GM12878 (cell line): ENCODE measurements at regions not wholly inside any gene's neighbourhood (a gene's known extent, or its start where the extent isn't known, plus 50 kb on each side); places are given as distances from the start of the nearest gene placed in this dataset.

Experiments
- ATAC-seq: fragments of 200-7000 bp; cut with Tn5 transposase; 3 replicates; pipeline ENCODE4 v1.9.1; 2020; ENCODE audit warnings: mild to moderate bottlenecking, moderate library complexity
- BruUV-seq: library from RNA; stranded (reverse); fragments of 400-500 nt; replicated peaks from 2 replicates; lab custom pipeline; 2021; lab: Mats Ljungman, UMichigan
- CTCF ChIA-PET: fragments of 300-600 bp; sonication (Branson Sonifier 250); formaldehyde crosslinking; extraction: SDS; loops from one replicate; lab custom pipeline; 2021; ENCODE audit warnings: inconsistent platforms; lab: Yijun Ruan, JAX
- POLR2A ChIA-PET: fragments of 350-600 bp; formaldehyde crosslinking; extraction: SDS; loops from one replicate; lab custom pipeline; 2021; ENCODE audit warnings: inconsistent platforms; lab: Charles Lee
- RAD21 ChIA-PET: fragments of 300-600 bp; sonication (Branson Sonifier 250); formaldehyde crosslinking; loops from one replicate; lab custom pipeline; 2023; ENCODE audit warnings: antibody characterized with exemption; ENCODE audit not compliant: unreplicated experiment; lab: Charles Lee
- SMC1A ChIA-PET: fragments of 300-600 bp; sonication (Branson Sonifier 250); formaldehyde crosslinking; loops from one replicate; lab custom pipeline; 2023; ENCODE audit not compliant: unreplicated experiment, uncharacterized antibody; lab: Charles Lee
- DNase-seq: peaks from one replicate; pipeline ENCODE4 v3.0.0-alpha.2; 2011; ENCODE audit warnings: low read depth, low spot score
- FAIRE-seq: peaks from 3 replicates; lab custom pipeline; 2011; peaks lifted over from hg19 to GRCh38; lab: Jason Lieb, UNC
- H2AFZ ChIP-seq: 2 replicates; pipeline ENCODE4 v1.6.0; 2011; ENCODE audit warnings: low read depth, low read length, control low read depth; ENCODE audit not compliant: control insufficient read depth
- H3K27ac ChIP-seq: 2 replicates; pipeline ENCODE4 v1.5.1; 2011; ENCODE audit warnings: control low read depth; ENCODE audit not compliant: control insufficient read depth, insufficient read depth
- H3K27me3 ChIP-seq, 2 experiments: replicated peaks in 1 of 2; 2 replicates each; pipeline versions ENCODE4 v1.6.0 to v1.6.1; 2011; ENCODE audit warnings: low read length in 1 of 2; ENCODE audit not compliant: control insufficient read depth in 2 of 2, insufficient read depth in 2 of 2
- H3K36me3 ChIP-seq, 2 experiments: 2 replicates each; pipeline ENCODE4 v1.5.1; 2011; ENCODE audit warnings: low read length in 1 of 2; ENCODE audit not compliant: control insufficient read depth in 2 of 2, insufficient read depth in 2 of 2
- H3K4me1 ChIP-seq: 2 replicates; pipeline ENCODE4 v1.6.1; 2011; ENCODE audit warnings: mild to moderate bottlenecking, low read length, moderate library complexity, mixed read lengths; ENCODE audit not compliant: control insufficient read depth, insufficient read depth
- H3K4me2 ChIP-seq: 2 replicates; pipeline ENCODE4 v1.6.0; 2011; ENCODE audit warnings: control low read depth; ENCODE audit not compliant: control insufficient read depth, insufficient read depth
- H3K4me3 ChIP-seq: fragments of 200-600 bp; sonication (generic); 2 replicates; pipeline ENCODE4 v1.5.1; 2016
- H3K79me2 ChIP-seq: 2 replicates; pipeline ENCODE4 v1.6.0; 2011; ENCODE audit warnings: low read length; ENCODE audit not compliant: control insufficient read depth, insufficient read depth
- H3K9ac ChIP-seq: 2 replicates; pipeline ENCODE4 v1.8.0; 2011; ENCODE audit warnings: low read length, control low read depth, mixed read lengths; ENCODE audit not compliant: control insufficient read depth, insufficient read depth
- H3K9me3 ChIP-seq: replicated peaks from 3 replicates; pipeline ENCODE4 v1.5.1; 2011; ENCODE audit warnings: mild to moderate bottlenecking, low read length; ENCODE audit not compliant: control insufficient read depth, insufficient read depth
- H4K20me1 ChIP-seq: 2 replicates; pipeline ENCODE4 v1.6.0; 2011; ENCODE audit not compliant: control insufficient read depth, insufficient read depth
- ATF7 ChIP-seq: fragments of 450-650 bp; IDR thresholded peaks from 2 replicates; pipeline ENCODE4 v1.6.1; 2016; ENCODE audit warnings: low read depth, mild to moderate bottlenecking
- CBFB ChIP-seq: IDR thresholded peaks from 2 replicates; pipeline ENCODE4 v1.6.1; 2016; ENCODE audit warnings: antibody characterized with exemption, low read depth
- KLF5 ChIP-seq: fragments of 450-650 bp; IDR thresholded peaks from 2 replicates; pipeline ENCODE4 v1.6.1; 2014; ENCODE audit warnings: mild to moderate bottlenecking; ENCODE audit not compliant: partially characterized antibody
- NFYA ChIP-seq: IDR thresholded peaks from 2 replicates; pipeline ENCODE4 v1.6.1; 2011; ENCODE audit warnings: low read depth, mild to moderate bottlenecking, low read length, improper control_type of control experiment, borderline replicate concordance
- POU2F2 ChIP-seq: IDR thresholded peaks from 3 replicates; pipeline ENCODE4 v1.6.1; 2011; ENCODE audit warnings: low read depth, mild to moderate bottlenecking, low read length, borderline replicate concordance
- RAD51 ChIP-seq: fragments of 450-650 bp; IDR thresholded peaks from 2 replicates; pipeline ENCODE4 v1.6.1; 2016; ENCODE audit warnings: moderate library complexity, mild to moderate bottlenecking, inconsistent platforms
- SIN3A ChIP-seq: IDR thresholded peaks from 2 replicates; pipeline ENCODE4 v1.6.1; 2012; ENCODE audit warnings: low read depth, low read length, improper control_type of control experiment
- STAT3 ChIP-seq: IDR thresholded peaks from 2 replicates; pipeline ENCODE4 v1.6.1; 2011; ENCODE audit warnings: low read depth, low read length, improper control_type of control experiment
- TAF1 ChIP-seq: IDR thresholded peaks from 2 replicates; pipeline ENCODE4 v1.6.1; 2011; ENCODE audit warnings: mild to moderate bottlenecking, low read depth, low read length, borderline replicate concordance
- TCF12 ChIP-seq: IDR thresholded peaks from 2 replicates; pipeline ENCODE4 v1.6.1; 2011; ENCODE audit warnings: low read depth, mild to moderate bottlenecking, low read length
- YBX1 ChIP-seq: fragments of 450-650 bp; IDR thresholded peaks from 2 replicates; pipeline ENCODE4 v1.6.1; 2016; ENCODE audit warnings: antibody characterized with exemption
- WGBS: methylation state at CpG from one replicate; pipeline ENCODE4 v1.1.6; 2016; ENCODE audit warnings: low lambda C conversion rate; ENCODE audit not compliant: insufficient replicate concordance, insufficient coverage; ENCODE audit errors: missing lambda C conversion rate; 5-methylcytosine and 5-hydroxymethylcytosine counted together
- in situ Hi-C: fragments of 300-500 bp; cut with MboI; formaldehyde crosslinking; loops from 9 replicates; pipeline ENCODE4 v1.14.3; 2018; ENCODE audit warnings: mixed read lengths
- intact Hi-C: fragments of 100-400 bp; cut with micrococcal nuclease; formaldehyde crosslinking; loops from one replicate; pipeline ENCODE4 v1.14.2; 2022; ENCODE audit not compliant: unreplicated experiment
- TF ChIP-seq, protein P1 (sequence below): fragments of 450-650 bp; IDR thresholded peaks from 2 replicates; pipeline ENCODE4 v1.6.1; 2017; ENCODE audit warnings: mild to moderate bottlenecking
- TF ChIP-seq, protein P2 (sequence below): fragments of 450-650 bp; formaldehyde crosslinking; IDR thresholded peaks from 2 replicates; pipeline ENCODE4 v1.4.0; 2022; ENCODE audit warnings: mild to moderate bottlenecking, moderate library complexity
- TF ChIP-seq, protein P3 (sequence below): fragments of 150-350 bp; IDR thresholded peaks from 2 replicates; pipeline ENCODE4 v1.6.1; 2014; ENCODE audit warnings: mild to moderate bottlenecking, low read depth, low read length

DNA sequence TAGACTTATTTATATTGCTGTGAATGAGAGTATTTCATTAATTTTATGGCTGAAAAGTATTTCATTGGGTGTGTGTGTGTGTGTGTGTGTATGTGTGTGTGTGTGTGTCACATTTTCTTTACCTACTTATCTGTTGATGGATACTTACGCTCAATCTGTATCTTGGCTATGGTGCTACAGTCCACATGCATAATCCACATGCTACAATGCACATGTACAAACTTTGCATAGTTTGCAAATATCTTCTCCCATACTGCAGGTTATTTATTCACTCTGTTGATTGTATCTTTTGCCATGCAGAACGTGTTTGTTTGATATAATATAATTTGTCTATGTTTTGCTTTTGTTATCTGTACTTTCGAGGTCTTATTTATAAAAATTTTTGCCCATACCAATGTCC lies 167.8 kb downstream of the RAB28 start:
- DNase-seq = no peak
- no peaks in the 10 kb centered on the region for H3K79me2 ChIP-seq
- no peaks in the 10 kb centered on the region for H4K20me1 ChIP-seq
- no peaks in the 10 kb centered on the region for H3K9me3 ChIP-seq
- SMC1A ChIA-PET = no interaction called here
- no peaks in the 10 kb centered on the region for H3K4me1 ChIP-seq
- TF ChIP-seq, protein P1, sequence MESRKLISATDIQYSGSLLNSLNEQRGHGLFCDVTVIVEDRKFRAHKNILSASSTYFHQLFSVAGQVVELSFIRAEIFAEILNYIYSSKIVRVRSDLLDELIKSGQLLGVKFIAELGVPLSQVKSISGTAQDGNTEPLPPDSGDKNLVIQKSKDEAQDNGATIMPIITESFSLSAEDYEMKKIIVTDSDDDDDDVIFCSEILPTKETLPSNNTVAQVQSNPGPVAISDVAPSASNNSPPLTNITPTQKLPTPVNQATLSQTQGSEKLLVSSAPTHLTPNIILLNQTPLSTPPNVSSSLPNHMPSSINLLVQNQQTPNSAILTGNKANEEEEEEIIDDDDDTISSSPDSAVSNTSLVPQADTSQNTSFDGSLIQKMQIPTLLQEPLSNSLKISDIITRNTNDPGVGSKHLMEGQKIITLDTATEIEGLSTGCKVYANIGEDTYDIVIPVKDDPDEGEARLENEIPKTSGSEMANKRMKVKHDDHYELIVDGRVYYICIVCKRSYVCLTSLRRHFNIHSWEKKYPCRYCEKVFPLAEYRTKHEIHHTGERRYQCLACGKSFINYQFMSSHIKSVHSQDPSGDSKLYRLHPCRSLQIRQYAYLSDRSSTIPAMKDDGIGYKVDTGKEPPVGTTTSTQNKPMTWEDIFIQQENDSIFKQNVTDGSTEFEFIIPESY = no peak
- TF ChIP-seq YBX1 (no peak), STAT3 (no peak), NFYA (no peak), KLF5 (no peak), POU2F2 (no peak), ATF7 (no peak), RAD51 (no peak), CBFB (no peak), TAF1 (no peak), SIN3A (no peak), TCF12 (no peak)
- TF ChIP-seq, protein P2, sequence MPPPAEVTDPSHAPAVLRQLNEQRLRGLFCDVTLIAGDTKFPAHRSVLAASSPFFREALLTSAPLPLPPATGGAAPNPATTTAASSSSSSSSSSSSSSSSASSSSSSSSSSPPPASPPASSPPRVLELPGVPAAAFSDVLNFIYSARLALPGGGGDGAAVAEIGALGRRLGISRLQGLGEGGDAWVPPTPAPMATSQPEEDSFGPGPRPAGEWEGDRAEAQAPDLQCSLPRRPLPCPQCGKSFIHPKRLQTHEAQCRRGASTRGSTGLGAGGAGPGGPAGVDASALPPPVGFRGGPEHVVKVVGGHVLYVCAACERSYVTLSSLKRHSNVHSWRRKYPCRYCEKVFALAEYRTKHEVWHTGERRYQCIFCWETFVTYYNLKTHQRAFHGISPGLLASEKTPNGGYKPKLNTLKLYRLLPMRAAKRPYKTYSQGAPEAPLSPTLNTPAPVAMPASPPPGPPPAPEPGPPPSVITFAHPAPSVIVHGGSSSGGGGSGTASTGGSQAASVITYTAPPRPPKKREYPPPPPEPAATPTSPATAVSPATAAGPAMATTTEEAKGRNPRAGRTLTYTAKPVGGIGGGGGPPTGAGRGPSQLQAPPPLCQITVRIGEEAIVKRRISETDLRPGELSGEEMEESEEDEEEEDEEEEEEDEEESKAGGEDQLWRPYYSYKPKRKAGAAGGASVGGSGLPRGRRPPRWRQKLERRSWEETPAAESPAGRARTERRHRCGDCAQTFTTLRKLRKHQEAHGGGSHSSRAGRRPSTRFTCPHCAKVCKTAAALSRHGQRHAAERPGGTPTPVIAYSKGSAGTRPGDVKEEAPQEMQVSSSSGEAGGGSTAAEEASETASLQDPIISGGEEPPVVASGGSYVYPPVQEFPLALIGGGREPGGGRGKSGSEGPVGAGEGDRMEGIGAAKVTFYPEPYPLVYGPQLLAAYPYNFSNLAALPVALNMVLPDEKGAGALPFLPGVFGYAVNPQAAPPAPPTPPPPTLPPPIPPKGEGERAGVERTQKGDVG (CRISPR knock-in tag) = no peak
- TF ChIP-seq, protein P3, sequence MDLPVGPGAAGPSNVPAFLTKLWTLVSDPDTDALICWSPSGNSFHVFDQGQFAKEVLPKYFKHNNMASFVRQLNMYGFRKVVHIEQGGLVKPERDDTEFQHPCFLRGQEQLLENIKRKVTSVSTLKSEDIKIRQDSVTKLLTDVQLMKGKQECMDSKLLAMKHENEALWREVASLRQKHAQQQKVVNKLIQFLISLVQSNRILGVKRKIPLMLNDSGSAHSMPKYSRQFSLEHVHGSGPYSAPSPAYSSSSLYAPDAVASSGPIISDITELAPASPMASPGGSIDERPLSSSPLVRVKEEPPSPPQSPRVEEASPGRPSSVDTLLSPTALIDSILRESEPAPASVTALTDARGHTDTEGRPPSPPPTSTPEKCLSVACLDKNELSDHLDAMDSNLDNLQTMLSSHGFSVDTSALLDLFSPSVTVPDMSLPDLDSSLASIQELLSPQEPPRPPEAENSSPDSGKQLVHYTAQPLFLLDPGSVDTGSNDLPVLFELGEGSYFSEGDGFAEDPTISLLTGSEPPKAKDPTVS = no peak
- BruUV-seq = no TSS peak
- 70% methylated on average over 3 of the region's 3 CpGs for WGBS
- ATAC-seq = no peak
- in situ Hi-C loops = no loop called here
- POLR2A ChIA-PET = no interaction called here
- no peaks in the 10 kb centered on the region for H3K36me3 ChIP-seq
- no peak overlapping the region for H3K27ac ChIP-seq
- FAIRE-seq = no peak
- intact Hi-C loops = no loop called here
- no peak overlapping the region for H2AFZ ChIP-seq
- H3K9ac ChIP-seq = no peak overlapping the region
- H3K4me2 ChIP-seq = no peak overlapping the region
- RAD21 ChIA-PET = no interaction called here
- no peaks in the 10 kb centered on the region for H3K27me3 ChIP-seq
- H3K4me3 ChIP-seq = no peak overlapping the region
- CTCF ChIA-PET = no interaction called here
